NCI-H187 treated with DMSO at 0.1 percent for 48 hours (cell line): ENCODE measurements at regions not wholly inside any gene's neighbourhood (a gene's known extent, or its start where the extent isn't known, plus 50 kb on each side); places are given as distances from the start of the nearest gene placed in this dataset.
A peak's percentile ranks its signal among the peaks of the same experiment; 100 is the strongest.

Experiments
- DNase-seq: peaks from one replicate; lab custom pipeline; 2025; lab: John Stamatoyannopoulos, UW

- DNase-seq, result no peak
These were observed 125.0 kb upstream of the MEF2A start for GRCh38 chr15:99440551-99441443.

- no peak for DNase-seq
These were observed 124.4 kb upstream of the MEF2A start for GRCh38 chr15:99441444-99441800.

- DNase-seq, result no peak
These were observed 123.9 kb upstream of the MEF2A start for GRCh38 chr15:99441871-99442251.

- no peak for DNase-seq
These were observed 123.4 kb upstream of the MEF2A start for GRCh38 chr15:99442252-99442897.

- no peak for DNase-seq
These were observed 122.6 kb upstream of the MEF2A start for GRCh38 chr15:99443056-99443756.

GRCh38 chr15:99443768-99444446, 121.9 kb upstream of the MEF2A start:
- DNase-seq, result no peak

GRCh38 chr15:99445272-99445850, 120.4 kb upstream of the MEF2A start:
- no peak for DNase-seq

- DNase-seq, result peak; percentile 47
These were observed 119.0 kb upstream of the MEF2A start for GRCh38 chr15:99446565-99447496.

GRCh38 chr15:99447497-99448371, 118.0 kb upstream of the MEF2A start:
- no peak for DNase-seq

- DNase-seq, result no peak
These were observed 116.3 kb upstream of the MEF2A start for GRCh38 chr15:99449514-99449913.

- DNase-seq, result no peak
These were observed 114.9 kb upstream of the MEF2A start for GRCh38 chr15:99450896-99451358.

- DNase-seq, result no peak
These were observed 114.3 kb upstream of the MEF2A start for GRCh38 chr15:99451484-99451883.

GRCh38 chr15:99452010-99452409, 113.8 kb upstream of the MEF2A start:
- no peak for DNase-seq

GRCh38 chr15:99452728-99453636, 112.8 kb upstream of the MEF2A start:
- DNase-seq, result no peak

- DNase-seq, result no peak
These were observed 112.2 kb upstream of the MEF2A start for GRCh38 chr15:99453637-99454030.

- DNase-seq, result no peak
These were observed 111.5 kb upstream of the MEF2A start for GRCh38 chr15:99454107-99454809.

- DNase-seq, result no peak
These were observed 110.6 kb upstream of the MEF2A start for GRCh38 chr15:99454941-99455788.
